ENCODE measurements at regions not wholly inside any gene's neighbourhood (a gene's known extent, or its start where the extent isn't known, plus 50 kb on each side); places are given as distances from the start of the nearest gene placed in this dataset.
"Not testable (repeated sequence)": the region's sequence is repeated elsewhere in the genome, so short reads cannot be mapped to it uniquely, and the experiment has no call there.

- no peak for DNase-seq
Measured at GRCh38 chr1:30010506-30011106, 712.8 kb downstream of the MATN1 start.

GRCh38 chr1:30009720-30010119 lies 713.7 kb downstream of the MATN1 start:
- DNase-seq: no peak

GRCh38 chr1:30008998-30009657 lies 714.3 kb downstream of the MATN1 start:
- DNase-seq: no peak

- no peak for DNase-seq
Measured at GRCh38 chr1:30008372-30008997, 714.9 kb downstream of the MATN1 start.

GRCh38 chr1:30005972-30006619 lies 717.3 kb downstream of the MATN1 start:
- no peak for DNase-seq

- DNase-seq: no peak
Measured at GRCh38 chr1:30001732-30002039, 721.7 kb downstream of the MATN1 start.

- no peak for DNase-seq
Measured at GRCh38 chr1:30001011-30001731, 722.2 kb downstream of the MATN1 start.

- DNase-seq: no peak
Measured at GRCh38 chr1:30000266-30000665, 723.1 kb downstream of the MATN1 start.

GRCh38 chr1:29999595-29999994 lies 723.8 kb downstream of the MATN1 start:
- DNase-seq: no peak

GRCh38 chr1:29998686-29999085 lies 724.7 kb downstream of the MATN1 start:
- no peak for DNase-seq

GRCh38 chr1:29997818-29998217 lies 725.6 kb downstream of the MATN1 start:
- not testable (repeated sequence) for DNase-seq

GRCh38 chr1:29993950-29994349 lies 729.4 kb downstream of the MATN1 start:
- no peak for DNase-seq

- DNase-seq: no peak
Measured at GRCh38 chr1:29991815-29992214, 731.6 kb downstream of the MATN1 start.

GRCh38 chr1:29991025-29991424 lies 732.4 kb downstream of the MATN1 start:
- no peak for DNase-seq

GRCh38 chr1:29990304-29990703 lies 733.1 kb downstream of the MATN1 start:
- no peak for DNase-seq

GRCh38 chr1:29986986-29987385 lies 736.4 kb downstream of the MATN1 start:
- no peak for DNase-seq

GRCh38 chr1:29985606-29985945 lies 737.8 kb downstream of the MATN1 start:
- no peak for DNase-seq

- no peak for DNase-seq
Measured at GRCh38 chr1:29984862-29985605, 738.4 kb downstream of the MATN1 start.

GRCh38 chr1:29984166-29984861 lies 739.1 kb downstream of the MATN1 start:
- no peak for DNase-seq

- no peak for DNase-seq
Measured at GRCh38 chr1:29983321-29983720, 740.1 kb downstream of the MATN1 start.

GRCh38 chr1:29981586-29982239 lies 741.7 kb downstream of the MATN1 start:
- no peak for DNase-seq

GRCh38 chr1:29977550-29977949 lies 741.2 kb downstream of the PTPRU start:
- DNase-seq: no peak
